ENCODE measurements at regions not wholly inside any gene's neighbourhood (a gene's known extent, or its start where the extent isn't known, plus 50 kb on each side); places are given as distances from the start of the nearest gene placed in this dataset.

- peak; percentile 83 for TF ChIP-seq KHSRP (IDR thresholded peaks at IDR 0.05)
These were observed 106.6 kb upstream of the HNRNPU start (continued) for GRCh38 chr1:244970744-244971551.

GRCh38 chr1:244970236-244970743 is 105.9 kb upstream of the HNRNPU start:
- Histone ChIP-seq H3K36me3 (ENCODE audit: control insufficient read depth, insufficient read depth, low read length) (peaks cover 5% of the 10 kb centered on the region; the same call in 1 of the 3 replicates), H3K27me3 (ENCODE audit: control insufficient read depth in 2 of 2, insufficient read depth in 2 of 2, low read length in 2 of 2) (no peaks in the 10 kb centered on the region), H3K9me1 (ENCODE audit: control insufficient read depth, insufficient read depth, low read length) (no peaks in the 10 kb centered on the region), H3K4me2 (ENCODE audit: insufficient read depth, low read length) (peak overlapping the region; percentile 80; the same call in 1 of the 2 replicates), H3K9ac (ENCODE audit: insufficient read depth in 1 of 2, low read depth in 2 of 2, low read length in 2 of 2) (peak overlapping the region; percentile 95 to 96), H3K4me1 (replicated peaks in 1 of 2; ENCODE audit: control insufficient read depth in 2 of 2, insufficient read depth in 2 of 2, low read length in 2 of 2) (peaks cover 14 to 21% of the 10 kb centered on the region in 2 experiments; a peak in 4 of 5 replicates), H3K9me3 (replicated peaks; ENCODE audit: control insufficient read depth, insufficient read depth, low read depth, low read length) (no peaks in the 10 kb centered on the region), H3K79me2 (ENCODE audit: control insufficient read depth, insufficient read depth, low read length) (peaks cover 29% of the 10 kb centered on the region), H2AFZ (ENCODE audit: low read depth, low read length) (peak overlapping the region; percentile 91), H3K4me3 (peak overlapping the region; percentile 53), H3K27ac (ENCODE audit: extremely low read depth, low read depth, low read length) (peak overlapping the region; percentile 95), H4K20me1 (replicated peaks; ENCODE audit: control insufficient read depth, insufficient read depth, low read length) (no peaks in the 10 kb centered on the region)
- intact Hi-C loops (cut with micrococcal nuclease) (loop anchor here (1.0 to 5.0 kb wide), 5 partner anchors 72 to 318 kb away; partner anchors contain the start of genes DESI2 and HNRNPU), in situ Hi-C loops (cut with MboI) (loop anchor here (5.0 kb wide), 1 partner anchor 77 kb away; no protein-coding TSS in a partner anchor)
- DNase-seq (ENCODE audit: extremely low read depth in 1 of 4, low spot score in 3 of 4) (peak; percentile 88 to 96 (median 92)), FAIRE-seq (peak; percentile 11), ATAC-seq (peak; percentile 88)
- BruUV-seq (replicated peaks), result no TSS peak
- POLR2A ChIA-PET, result interaction anchor here (0.5 to 3.5 kb wide), 10 partner anchors 9 to 317 kb away, joined by 3 to 17 read pairs (median 4); partner anchors contain the start of genes COX20 and HNRNPU
- WGBS (ENCODE audit: insufficient coverage, low coverage, missing lambda C conversion rate), result 0% methylated on average over 16 of the region's 55 CpGs
- CTCF ChIA-PET (ENCODE audit: low intra/inter-chr PET ratio), result interaction anchor here (0.7 to 1.2 kb wide), 2 partner anchors 108 to 912 kb away, joined by 3 read pairs; no protein-coding TSS in a partner anchor
- TF ChIP-seq ETV1 (tag; conservative IDR thresholded peaks at IDR 0.05; ENCODE audit: low read depth) (no peak), PHF8 (IDR thresholded peaks at IDR 0.05; ENCODE audit: borderline replicate concordance, low read length) (peak; percentile 43; the same call in 1 of the 2 replicates), CEBPB (tag; IDR thresholded peaks at IDR 0.05) (peak; percentile 63), CREB3 (tag; conservative IDR thresholded peaks at IDR 0.05; ENCODE audit: low read depth) (no peak), CAMTA2 (CRISPR knock-in tag; conservative IDR thresholded peaks at IDR 0.05) (no peak), RBBP5 (IDR thresholded peaks at IDR 0.05; ENCODE audit: borderline replicate concordance, insufficient read depth, low read length, poor library complexity, severe bottlenecking) (no peak), SAP30 (IDR thresholded peaks at IDR 0.05; ENCODE audit: borderline replicate concordance, insufficient read depth, low read depth, low read length, poor library complexity, severe bottlenecking) (peak; percentile 4), TAF1 (IDR thresholded peaks at IDR 0.05; ENCODE audit: control insufficient read depth, extremely low read depth, insufficient read depth, low read length, severe bottlenecking) (peak; percentile 53), ARID3B (CRISPR knock-in tag; IDR thresholded peaks at IDR 0.05; ENCODE audit: borderline replicate concordance) (0 out of 2 replicates have a peak, but pooled peaks have one; percentile 34), ATF7 (IDR thresholded peaks at IDR 0.05) (no peak), GTF2E2 (tag; IDR thresholded peaks at IDR 0.05) (peak; percentile 93), SIN3B (IDR thresholded peaks at IDR 0.05; ENCODE audit: low read depth) (peak; percentile 54; the same call in 1 of the 2 replicates), ZNF395 (CRISPR knock-in tag; IDR thresholded peaks at IDR 0.05) (peak; percentile 62; the same call in 1 of the 2 replicates)

Data from K562 (cell line).